ENCODE measurements at regions not wholly inside any gene's neighbourhood (a gene's known extent, or its start where the extent isn't known, plus 50 kb on each side); places are given as distances from the start of the nearest gene placed in this dataset.

DNA sequence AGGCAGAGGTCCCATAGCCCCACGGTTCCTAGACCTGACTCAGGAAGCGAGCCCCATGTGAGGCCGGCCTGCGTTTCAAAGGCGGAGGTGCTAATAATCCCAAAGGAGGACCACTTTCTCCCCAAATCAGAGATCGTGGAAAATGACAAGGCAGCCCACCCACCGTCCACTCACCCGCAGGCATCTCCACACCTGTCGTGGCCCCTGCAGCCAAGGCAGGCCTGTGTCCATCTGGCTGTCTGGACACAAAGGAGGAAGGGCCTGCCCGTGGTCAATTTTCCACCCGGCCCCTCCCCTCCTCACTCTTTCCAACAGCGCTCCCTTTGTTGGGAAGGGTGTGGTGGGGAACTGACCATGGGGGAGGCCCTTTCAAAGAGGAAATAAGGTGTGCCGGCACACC, 125.3 kb upstream of the TMEM132D start:
- no peak for DNase-seq (ENCODE audit: low spot score in 2 of 2)
- TF ChIP-seq POLR2AphosphoS5 (IDR thresholded peaks at IDR 0.05) (no peak), POLR2A (IDR thresholded peaks at IDR 0.05) (no peak)
- TF ChIP-seq, protein P1, sequence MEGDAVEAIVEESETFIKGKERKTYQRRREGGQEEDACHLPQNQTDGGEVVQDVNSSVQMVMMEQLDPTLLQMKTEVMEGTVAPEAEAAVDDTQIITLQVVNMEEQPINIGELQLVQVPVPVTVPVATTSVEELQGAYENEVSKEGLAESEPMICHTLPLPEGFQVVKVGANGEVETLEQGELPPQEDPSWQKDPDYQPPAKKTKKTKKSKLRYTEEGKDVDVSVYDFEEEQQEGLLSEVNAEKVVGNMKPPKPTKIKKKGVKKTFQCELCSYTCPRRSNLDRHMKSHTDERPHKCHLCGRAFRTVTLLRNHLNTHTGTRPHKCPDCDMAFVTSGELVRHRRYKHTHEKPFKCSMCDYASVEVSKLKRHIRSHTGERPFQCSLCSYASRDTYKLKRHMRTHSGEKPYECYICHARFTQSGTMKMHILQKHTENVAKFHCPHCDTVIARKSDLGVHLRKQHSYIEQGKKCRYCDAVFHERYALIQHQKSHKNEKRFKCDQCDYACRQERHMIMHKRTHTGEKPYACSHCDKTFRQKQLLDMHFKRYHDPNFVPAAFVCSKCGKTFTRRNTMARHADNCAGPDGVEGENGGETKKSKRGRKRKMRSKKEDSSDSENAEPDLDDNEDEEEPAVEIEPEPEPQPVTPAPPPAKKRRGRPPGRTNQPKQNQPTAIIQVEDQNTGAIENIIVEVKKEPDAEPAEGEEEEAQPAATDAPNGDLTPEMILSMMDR (IDR thresholded peaks at IDR 0.05): no peak

DNA sequence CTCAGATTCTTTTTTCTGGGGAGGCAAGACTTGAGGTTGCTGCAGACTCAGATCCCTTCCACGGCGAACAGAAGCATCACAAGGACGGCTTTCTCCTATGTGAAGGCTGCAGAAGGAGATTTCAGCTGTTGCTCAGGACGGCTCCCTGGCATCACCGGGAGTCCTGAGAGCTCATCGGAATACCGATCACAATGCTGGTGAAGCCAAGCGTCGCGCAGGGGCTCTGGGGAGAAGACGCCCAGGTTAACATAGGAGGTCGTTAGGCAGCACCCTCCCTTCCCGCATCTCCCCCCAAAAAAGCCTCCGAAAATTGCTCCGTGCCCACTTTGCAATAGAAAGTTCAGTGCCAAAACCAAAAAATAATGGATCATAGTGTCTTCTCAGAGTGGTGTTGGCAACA, 127.2 kb upstream of the TMEM132D start:
- Histone ChIP-seq H3K36me3 (no peaks in the 10 kb centered on the region), H3K27ac (no peak overlapping the region), H3K27me3 (peaks cover 0 to 30% of the 10 kb centered on the region in 2 donors), H3K9me3 (no peaks in the 10 kb centered on the region), H3K4me1 (no peaks in the 10 kb centered on the region), H3K4me3 (no peak overlapping the region)
- DNase-seq (ENCODE audit: low spot score in 2 of 2): no peak
- intact Hi-C loops (cut with DNase I; ENCODE audit: low total_unique reads): no loop called here
- TF ChIP-seq POLR2AphosphoS5 (IDR thresholded peaks at IDR 0.05): no peak
- TF ChIP-seq, protein P1 (IDR thresholded peaks at IDR 0.05): no peak
- TF ChIP-seq POLR2A (IDR thresholded peaks at IDR 0.05): no peak

More for the DNA sequence above, 125.3 kb upstream of the TMEM132D start:
- Histone ChIP-seq H3K36me3 (no peaks in the 10 kb centered on the region), H3K27ac (no peak overlapping the region), H3K4me3 (no peak overlapping the region), H3K27me3 (peaks cover 0 to 24% of the 10 kb centered on the region in 2 donors), H3K9me3 (no peaks in the 10 kb centered on the region), H3K4me1 (no peaks in the 10 kb centered on the region)
- intact Hi-C loops (cut with DNase I; ENCODE audit: low total_unique reads): no loop called here

DNA sequence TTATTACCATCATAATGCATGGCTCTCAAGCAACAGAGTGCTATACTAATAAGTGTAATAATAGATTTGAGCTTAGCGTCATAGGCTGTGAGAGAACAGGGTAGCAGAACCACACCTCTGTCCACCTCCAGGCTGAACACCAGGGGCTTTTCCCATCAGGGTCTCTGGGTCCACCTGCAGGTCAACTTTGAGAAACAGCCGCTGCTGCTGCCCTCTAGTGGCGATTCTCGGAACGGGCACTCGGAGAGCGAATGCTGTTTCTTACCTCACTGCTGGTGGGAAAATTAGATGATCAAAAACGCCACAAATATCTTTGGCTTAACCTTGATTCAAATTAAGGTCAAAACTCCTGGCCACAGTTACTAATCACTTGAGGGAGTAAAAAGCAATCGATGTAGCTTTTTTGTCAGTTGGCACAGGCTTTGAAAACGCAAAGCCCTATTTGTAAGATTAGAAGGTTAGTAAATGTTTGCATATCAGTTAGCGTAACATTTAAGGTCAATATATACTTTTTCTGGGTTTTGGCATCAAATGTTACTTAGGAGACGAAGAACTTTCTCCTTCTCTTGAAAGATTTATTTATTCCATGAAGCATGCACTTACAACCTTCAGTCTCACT, 127.9 kb upstream of the TMEM132D start:
- H3K27me3 ChIP-seq: peaks cover 0 to 30% of the 10 kb centered on the region in 2 donors
- H3K4me1 ChIP-seq: no peaks in the 10 kb centered on the region
- no peaks in the 10 kb centered on the region for H3K36me3 ChIP-seq
- no peaks in the 10 kb centered on the region for H3K9me3 ChIP-seq
- DNase-seq (ENCODE audit: low spot score in 2 of 2): no peak
- no peak overlapping the region for H3K4me3 ChIP-seq
- no peak overlapping the region for H3K27ac ChIP-seq
- intact Hi-C loops (cut with DNase I; ENCODE audit: low total_unique reads): no loop called here
- TF ChIP-seq POLR2A (IDR thresholded peaks at IDR 0.05) (no peak), POLR2AphosphoS5 (IDR thresholded peaks at IDR 0.05) (no peak)
- TF ChIP-seq, protein P1 (IDR thresholded peaks at IDR 0.05): peak; percentile 33 to 57 (median 45)

DNA sequence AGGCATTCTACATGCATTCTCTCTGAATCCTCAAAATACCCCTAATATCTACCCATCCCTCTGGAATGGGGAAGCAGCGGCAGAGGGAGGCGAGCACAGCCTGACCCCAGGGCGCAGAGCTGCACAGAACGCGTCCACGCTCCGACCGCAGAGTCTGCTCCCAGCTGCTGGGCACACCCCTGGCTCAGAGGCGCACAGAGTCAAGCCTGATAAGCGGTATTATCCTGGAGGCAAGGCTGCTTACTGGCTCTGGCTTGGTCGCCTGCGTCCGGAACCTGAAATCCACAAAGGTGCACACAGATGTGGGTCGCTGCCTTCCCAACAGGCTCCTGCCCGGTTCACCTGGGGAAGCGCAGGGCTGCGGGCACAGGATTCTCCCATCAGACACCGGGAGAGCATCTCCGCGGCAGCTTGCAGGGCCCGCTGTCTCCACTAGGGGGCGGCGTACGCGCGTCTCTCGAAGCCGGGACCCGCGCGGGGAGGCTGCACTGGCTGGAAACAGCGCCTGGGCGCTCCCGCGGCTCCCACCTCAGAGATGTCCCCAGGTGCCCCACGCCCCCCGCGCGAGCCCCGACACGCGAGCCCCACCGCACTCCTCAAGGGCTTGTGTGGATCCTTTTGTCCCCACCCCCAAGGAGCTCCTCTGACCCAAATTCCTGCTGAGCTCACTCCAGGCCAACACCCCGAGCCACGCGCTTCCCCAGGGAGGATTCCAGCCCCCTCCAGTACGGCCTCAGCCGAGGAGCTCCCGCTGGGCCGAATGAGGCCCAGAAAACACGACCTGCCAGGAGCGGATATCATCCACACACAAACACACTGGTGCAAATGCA, 120.1 kb upstream of the FZD10 start:
- TF ChIP-seq, protein P1 (IDR thresholded peaks at IDR 0.05): peak; percentile 43 to 77 (median 72)
- no peak for TF ChIP-seq POLR2A (IDR thresholded peaks at IDR 0.05)
- Histone ChIP-seq H3K9me3 (no peaks in the 10 kb centered on the region), H3K27ac (no peak overlapping the region), H3K4me3 (no peak overlapping the region), H3K4me1 (no peaks in the 10 kb centered on the region), H3K27me3 (peaks cover 0 to 46% of the 10 kb centered on the region in 2 donors), H3K36me3 (no peaks in the 10 kb centered on the region)
- intact Hi-C loops (cut with DNase I; ENCODE audit: low total_unique reads): loop anchor here (5.0 kb wide), 1 partner anchor 295 kb away; the partner anchor contains the start of gene PIWIL1
- DNase-seq (ENCODE audit: low spot score in 2 of 2): no peak
